HEK293 (cell line): ENCODE measurements at regions not wholly inside any gene's neighbourhood (a gene's known extent, or its start where the extent isn't known, plus 50 kb on each side); places are given as distances from the start of the nearest gene placed in this dataset.

Experiments used
- CTCF ChIA-PET: fragments of 350-600 bp; formaldehyde crosslinking; extraction: SDS; loops from one replicate; lab custom pipeline; 2021; ENCODE audit warnings: antibody characterized with exemption; lab: Yijun Ruan, JAX
- POLR2A ChIA-PET: fragments of 300-600 bp; formaldehyde crosslinking; extraction: SDS; loops from one replicate; lab custom pipeline; 2020; ENCODE audit warnings: antibody characterized with exemption, inconsistent platforms; lab: Yijun Ruan, JAX
- H3K27ac ChIP-seq: fragments of 200-500 bp; sonication (Bioruptor generic); 2 replicates; pipeline ENCODE4 v1.5.1; 2014; ENCODE audit warnings: low read depth, low read length, control low read depth, inconsistent platforms; ENCODE audit errors: extremely low read depth
- H3K36me3 ChIP-seq, 2 experiments: fragments of 200-500 bp in 1 of 2; sonication (Bioruptor generic) in 1 of 2; 1 replicate in 1 of 2; 2 replicates in 1 of 2; pipeline ENCODE4 v1.5.1; 2014 to 2017; ENCODE audit warnings: inconsistent platforms in 2 of 2, low read length in 2 of 2; ENCODE audit not compliant: control insufficient read depth in 2 of 2, insufficient read depth in 1 of 2
- H3K4me1 ChIP-seq: fragments of 200-500 bp; sonication (Bioruptor generic); 2 replicates; pipeline ENCODE4 v1.5.1; 2014; ENCODE audit warnings: mild to moderate bottlenecking, low read length, inconsistent platforms; ENCODE audit not compliant: control insufficient read depth, insufficient read depth
- H3K4me3 ChIP-seq: 2 replicates; pipeline ENCODE4 v1.5.1; 2011; ENCODE audit warnings: low read depth, mild to moderate bottlenecking, control low read depth, low read length, moderate library complexity
- H3K9me3 ChIP-seq: fragments of 200-500 bp; sonication (Bioruptor generic); 2 replicates; pipeline ENCODE4 v1.5.1; 2014; ENCODE audit warnings: low read depth, low read length, inconsistent platforms; ENCODE audit not compliant: control insufficient read depth, insufficient read depth
- HOXA7 ChIP-seq: sonication (generic); formaldehyde crosslinking; IDR thresholded peaks from 2 replicates; pipeline ENCODE4 v1.8.1; 2022; ENCODE audit warnings: missing genetic modification reagents, borderline replicate concordance
- SP3 ChIP-seq: fragments of 450-650 bp; formaldehyde crosslinking; IDR thresholded peaks from 2 replicates; pipeline ENCODE4 v1.5.1; 2016; ENCODE audit warnings: missing biosample characterization, missing genetic modification characterization
- ZFHX2 ChIP-seq: fragments of 450-650 bp; formaldehyde crosslinking; conservative IDR thresholded peaks from 2 replicates; pipeline ENCODE4 v1.5.1; 2016; ENCODE audit warnings: missing biosample characterization, missing genetic modification characterization
- ZNF16 ChIP-seq: fragments of 450-650 bp; formaldehyde crosslinking; IDR thresholded peaks from 2 replicates; pipeline ENCODE4 v1.5.1; 2016; ENCODE audit warnings: low read depth, missing biosample characterization, missing genetic modification characterization
- ZNF214 ChIP-seq: fragments of 450-650 bp; formaldehyde crosslinking; IDR thresholded peaks from 2 replicates; pipeline ENCODE4 v1.5.1; 2017; ENCODE audit warnings: missing biosample characterization, mild to moderate bottlenecking, missing genetic modification characterization, borderline replicate concordance
- ZNF221 ChIP-seq: fragments of 450-650 bp; formaldehyde crosslinking; IDR thresholded peaks from 2 replicates; pipeline ENCODE4 v1.5.1; 2017; ENCODE audit warnings: missing biosample characterization, missing genetic modification characterization, borderline replicate concordance
- ZNF23 ChIP-seq: fragments of 450-650 bp; formaldehyde crosslinking; IDR thresholded peaks from 2 replicates; pipeline ENCODE4 v1.5.1; 2016; ENCODE audit warnings: missing biosample characterization, missing genetic modification characterization, borderline replicate concordance
- ZNF341 ChIP-seq: fragments of 450-650 bp; formaldehyde crosslinking; IDR thresholded peaks from 2 replicates; pipeline ENCODE4; 2016; ENCODE audit warnings: low read depth, missing biosample characterization, missing genetic modification characterization
- ZNF501 ChIP-seq: fragments of 450-650 bp; formaldehyde crosslinking; IDR thresholded peaks from 2 replicates; pipeline ENCODE4 v1.5.1; 2016; ENCODE audit warnings: missing biosample characterization, missing genetic modification characterization
- ZNF544 ChIP-seq: fragments of 450-650 bp; formaldehyde crosslinking; IDR thresholded peaks from 2 replicates; pipeline ENCODE4 v1.5.0; 2017; ENCODE audit warnings: missing biosample characterization, missing genetic modification characterization
- ZNF548 ChIP-seq: fragments of 450-650 bp; formaldehyde crosslinking; IDR thresholded peaks from 2 replicates; pipeline ENCODE4 v1.5.1; 2016; ENCODE audit warnings: missing biosample characterization, missing genetic modification characterization
- ZNF555 ChIP-seq: fragments of 450-650 bp; formaldehyde crosslinking; conservative IDR thresholded peaks from 2 replicates; pipeline ENCODE4 v1.5.1; 2017; ENCODE audit warnings: missing biosample characterization, mild to moderate bottlenecking, missing genetic modification characterization, inconsistent platforms
- ZNF600 ChIP-seq: fragments of 450-650 bp; formaldehyde crosslinking; IDR thresholded peaks from 2 replicates; pipeline ENCODE4 v1.5.1; 2016; ENCODE audit warnings: missing biosample characterization, missing genetic modification characterization
- ZNF76 ChIP-seq: fragments of 450-650 bp; formaldehyde crosslinking; IDR thresholded peaks from 2 replicates; pipeline ENCODE4; 2016; ENCODE audit warnings: low read depth, missing biosample characterization, missing genetic modification characterization, borderline replicate concordance
- TF ChIP-seq, protein P1 (sequence below): fragments of 450-650 bp; formaldehyde crosslinking; IDR thresholded peaks from 2 replicates; pipeline ENCODE4 v1.5.1; 2017; ENCODE audit warnings: missing biosample characterization, missing genetic modification characterization
- TF ChIP-seq, protein P2 (sequence below): fragments of 450-650 bp; formaldehyde crosslinking; IDR thresholded peaks from 2 replicates; pipeline ENCODE4 v1.5.1; 2017; ENCODE audit warnings: missing biosample characterization, mild to moderate bottlenecking, missing genetic modification characterization, moderate library complexity
- TF ChIP-seq, protein P3 (sequence below): sonication (generic); formaldehyde crosslinking; IDR thresholded peaks from 2 replicates; pipeline ENCODE4 v1.8.1; 2022; ENCODE audit warnings: mild to moderate bottlenecking, moderate library complexity, missing genetic modification reagents
- TF ChIP-seq, protein P4 (sequence below): fragments of 450-650 bp; formaldehyde crosslinking; IDR thresholded peaks from 2 replicates; pipeline ENCODE4 v1.5.1; 2016; ENCODE audit warnings: missing biosample characterization, missing genetic modification characterization, low read depth
- TF ChIP-seq, protein P5 (sequence below): fragments of 450-650 bp; formaldehyde crosslinking; IDR thresholded peaks from 2 replicates; pipeline ENCODE4 v1.5.1; 2016; ENCODE audit warnings: missing biosample characterization, missing genetic modification characterization
- TF ChIP-seq, protein P6 (sequence below): fragments of 450-650 bp; formaldehyde crosslinking; IDR thresholded peaks from 2 replicates; pipeline ENCODE4 v1.5.0; 2017; ENCODE audit warnings: missing biosample characterization, missing genetic modification characterization, borderline replicate concordance
- TF ChIP-seq, protein P7 (sequence below): fragments of 450-650 bp; formaldehyde crosslinking; IDR thresholded peaks from 2 replicates; pipeline ENCODE4 v1.5.1; 2017; ENCODE audit warnings: missing biosample characterization, missing genetic modification characterization

DNA sequence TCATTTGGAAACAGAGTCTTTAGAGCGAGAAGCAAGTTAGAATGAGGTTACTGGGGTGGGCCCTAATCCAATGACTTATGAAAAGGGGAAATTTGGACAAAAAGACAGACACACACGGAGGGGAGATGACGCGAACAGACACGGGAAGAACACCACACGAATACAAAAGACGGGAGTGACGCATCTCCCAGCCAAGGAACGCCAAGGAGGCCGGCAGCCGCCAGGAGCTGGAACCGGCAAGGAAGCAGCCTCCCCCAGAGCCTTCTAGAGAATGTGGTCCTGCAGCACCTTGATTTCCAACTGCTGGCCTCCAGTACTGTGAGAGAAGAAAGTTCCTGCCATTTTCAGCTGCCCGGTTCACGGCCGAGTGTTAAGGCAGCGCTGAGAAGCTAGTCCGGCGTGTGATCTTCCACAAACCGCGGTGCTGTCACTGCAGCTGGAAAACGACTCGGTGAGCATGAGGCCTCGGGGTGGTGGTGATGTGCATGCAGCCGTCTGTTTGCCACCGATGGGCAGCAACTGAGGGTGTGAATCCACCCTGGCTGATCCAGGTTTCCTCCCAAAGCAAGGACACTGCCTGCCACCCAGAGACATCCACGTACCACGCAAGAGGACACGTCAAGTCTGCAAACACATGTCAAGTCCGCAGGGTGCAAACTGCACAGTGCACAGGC lies 124.5 kb downstream of the NCOR2 start:
- TF ChIP-seq, protein P1, sequence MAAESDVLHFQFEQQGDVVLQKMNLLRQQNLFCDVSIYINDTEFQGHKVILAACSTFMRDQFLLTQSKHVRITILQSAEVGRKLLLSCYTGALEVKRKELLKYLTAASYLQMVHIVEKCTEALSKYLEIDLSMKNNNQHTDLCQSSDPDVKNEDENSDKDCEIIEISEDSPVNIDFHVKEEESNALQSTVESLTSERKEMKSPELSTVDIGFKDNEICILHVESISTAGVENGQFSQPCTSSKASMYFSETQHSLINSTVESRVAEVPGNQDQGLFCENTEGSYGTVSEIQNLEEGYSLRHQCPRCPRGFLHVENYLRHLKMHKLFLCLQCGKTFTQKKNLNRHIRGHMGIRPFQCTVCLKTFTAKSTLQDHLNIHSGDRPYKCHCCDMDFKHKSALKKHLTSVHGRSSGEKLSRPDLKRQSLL (tag by site-specific recombination) = no peak
- TF ChIP-seq ZNF600 (tag by site-specific recombination) (no peak), SP3 (no peak), ZNF555 (tag by site-specific recombination) (no peak), ZNF548 (tag by site-specific recombination) (no peak), ZNF544 (no peak), ZNF501 (no peak), ZFHX2 (tag by site-specific recombination) (no peak)
- TF ChIP-seq, protein P2, sequence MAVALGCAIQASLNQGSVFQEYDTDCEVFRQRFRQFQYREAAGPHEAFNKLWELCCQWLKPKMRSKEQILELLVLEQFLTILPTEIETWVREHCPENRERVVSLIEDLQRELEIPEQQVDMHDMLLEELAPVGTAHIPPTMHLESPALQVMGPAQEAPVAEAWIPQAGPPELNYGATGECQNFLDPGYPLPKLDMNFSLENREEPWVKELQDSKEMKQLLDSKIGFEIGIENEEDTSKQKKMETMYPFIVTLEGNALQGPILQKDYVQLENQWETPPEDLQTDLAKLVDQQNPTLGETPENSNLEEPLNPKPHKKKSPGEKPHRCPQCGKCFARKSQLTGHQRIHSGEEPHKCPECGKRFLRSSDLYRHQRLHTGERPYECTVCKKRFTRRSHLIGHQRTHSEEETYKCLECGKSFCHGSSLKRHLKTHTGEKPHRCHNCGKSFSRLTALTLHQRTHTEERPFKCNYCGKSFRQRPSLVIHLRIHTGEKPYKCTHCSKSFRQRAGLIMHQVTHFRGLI (tag by site-specific recombination) = no peak
- TF ChIP-seq, protein P3, sequence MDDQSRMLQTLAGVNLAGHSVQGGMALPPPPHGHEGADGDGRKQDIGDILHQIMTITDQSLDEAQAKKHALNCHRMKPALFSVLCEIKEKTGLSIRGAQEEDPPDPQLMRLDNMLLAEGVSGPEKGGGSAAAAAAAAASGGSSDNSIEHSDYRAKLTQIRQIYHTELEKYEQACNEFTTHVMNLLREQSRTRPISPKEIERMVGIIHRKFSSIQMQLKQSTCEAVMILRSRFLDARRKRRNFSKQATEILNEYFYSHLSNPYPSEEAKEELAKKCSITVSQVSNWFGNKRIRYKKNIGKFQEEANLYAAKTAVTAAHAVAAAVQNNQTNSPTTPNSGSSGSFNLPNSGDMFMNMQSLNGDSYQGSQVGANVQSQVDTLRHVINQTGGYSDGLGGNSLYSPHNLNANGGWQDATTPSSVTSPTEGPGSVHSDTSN (CRISPR knock-in tag) = no peak
- TF ChIP-seq, protein P4, sequence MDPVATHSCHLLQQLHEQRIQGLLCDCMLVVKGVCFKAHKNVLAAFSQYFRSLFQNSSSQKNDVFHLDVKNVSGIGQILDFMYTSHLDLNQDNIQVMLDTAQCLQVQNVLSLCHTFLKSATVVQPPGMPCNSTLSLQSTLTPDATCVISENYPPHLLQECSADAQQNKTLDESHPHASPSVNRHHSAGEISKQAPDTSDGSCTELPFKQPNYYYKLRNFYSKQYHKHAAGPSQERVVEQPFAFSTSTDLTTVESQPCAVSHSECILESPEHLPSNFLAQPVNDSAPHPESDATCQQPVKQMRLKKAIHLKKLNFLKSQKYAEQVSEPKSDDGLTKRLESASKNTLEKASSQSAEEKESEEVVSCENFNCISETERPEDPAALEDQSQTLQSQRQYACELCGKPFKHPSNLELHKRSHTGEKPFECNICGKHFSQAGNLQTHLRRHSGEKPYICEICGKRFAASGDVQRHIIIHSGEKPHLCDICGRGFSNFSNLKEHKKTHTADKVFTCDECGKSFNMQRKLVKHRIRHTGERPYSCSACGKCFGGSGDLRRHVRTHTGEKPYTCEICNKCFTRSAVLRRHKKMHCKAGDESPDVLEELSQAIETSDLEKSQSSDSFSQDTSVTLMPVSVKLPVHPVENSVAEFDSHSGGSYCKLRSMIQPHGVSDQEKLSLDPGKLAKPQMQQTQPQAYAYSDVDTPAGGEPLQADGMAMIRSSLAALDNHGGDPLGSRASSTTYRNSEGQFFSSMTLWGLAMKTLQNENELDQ (tag by site-specific recombination) = no peak
- TF ChIP-seq, protein P5, sequence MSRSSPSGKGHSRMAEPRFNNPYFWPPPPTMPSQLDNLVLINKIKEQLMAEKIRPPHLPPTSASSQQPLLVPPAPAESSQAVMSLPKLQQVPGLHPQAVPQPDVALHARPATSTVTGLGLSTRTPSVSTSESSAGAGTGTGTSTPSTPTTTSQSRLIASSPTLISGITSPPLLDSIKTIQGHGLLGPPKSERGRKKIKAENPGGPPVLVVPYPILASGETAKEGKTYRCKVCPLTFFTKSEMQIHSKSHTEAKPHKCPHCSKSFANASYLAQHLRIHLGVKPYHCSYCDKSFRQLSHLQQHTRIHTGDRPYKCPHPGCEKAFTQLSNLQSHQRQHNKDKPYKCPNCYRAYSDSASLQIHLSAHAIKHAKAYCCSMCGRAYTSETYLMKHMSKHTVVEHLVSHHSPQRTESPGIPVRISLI (tag by site-specific recombination) = no peak
- TF ChIP-seq, protein P6, sequence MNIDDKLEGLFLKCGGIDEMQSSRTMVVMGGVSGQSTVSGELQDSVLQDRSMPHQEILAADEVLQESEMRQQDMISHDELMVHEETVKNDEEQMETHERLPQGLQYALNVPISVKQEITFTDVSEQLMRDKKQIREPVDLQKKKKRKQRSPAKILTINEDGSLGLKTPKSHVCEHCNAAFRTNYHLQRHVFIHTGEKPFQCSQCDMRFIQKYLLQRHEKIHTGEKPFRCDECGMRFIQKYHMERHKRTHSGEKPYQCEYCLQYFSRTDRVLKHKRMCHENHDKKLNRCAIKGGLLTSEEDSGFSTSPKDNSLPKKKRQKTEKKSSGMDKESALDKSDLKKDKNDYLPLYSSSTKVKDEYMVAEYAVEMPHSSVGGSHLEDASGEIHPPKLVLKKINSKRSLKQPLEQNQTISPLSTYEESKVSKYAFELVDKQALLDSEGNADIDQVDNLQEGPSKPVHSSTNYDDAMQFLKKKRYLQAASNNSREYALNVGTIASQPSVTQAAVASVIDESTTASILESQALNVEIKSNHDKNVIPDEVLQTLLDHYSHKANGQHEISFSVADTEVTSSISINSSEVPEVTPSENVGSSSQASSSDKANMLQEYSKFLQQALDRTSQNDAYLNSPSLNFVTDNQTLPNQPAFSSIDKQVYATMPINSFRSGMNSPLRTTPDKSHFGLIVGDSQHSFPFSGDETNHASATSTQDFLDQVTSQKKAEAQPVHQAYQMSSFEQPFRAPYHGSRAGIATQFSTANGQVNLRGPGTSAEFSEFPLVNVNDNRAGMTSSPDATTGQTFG (tag by site-specific recombination) = no peak
- H3K4me3 ChIP-seq = no peak overlapping the region
- ChIA-PET POLR2A (no interaction called here), CTCF (interaction anchor here (0.7 kb wide), 1 partner anchor 147 kb away, joined by 3 read pairs; no protein-coding TSS in a partner anchor)
- H3K27ac ChIP-seq = no peak overlapping the region
- no peaks in the 10 kb centered on the region for H3K9me3 ChIP-seq
- H3K4me1 ChIP-seq = no peaks in the 10 kb centered on the region
- peaks cover 3 to 22% of the 10 kb centered on the region in 2 experiments; a peak in 2 of 3 replicates for H3K36me3 ChIP-seq

DNA sequence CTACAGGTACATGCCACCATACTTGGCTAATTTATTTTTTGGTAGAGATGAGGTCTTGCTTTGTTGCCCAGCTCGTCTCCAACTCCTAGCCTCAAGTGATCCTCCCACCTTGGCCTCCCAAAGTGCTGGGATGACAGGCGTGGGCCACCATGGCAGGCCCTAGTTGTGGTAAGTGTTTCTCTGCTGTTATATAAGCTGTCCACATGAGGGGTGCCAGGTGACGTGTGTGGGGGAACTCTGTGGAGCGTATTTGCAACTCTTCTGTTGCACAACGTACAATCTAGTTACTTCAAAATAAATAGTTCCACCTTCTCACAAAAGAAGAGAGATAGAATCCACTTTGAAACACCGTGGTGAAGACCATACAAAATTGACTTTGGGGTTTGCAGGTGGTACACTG lies 125.1 kb downstream of the NCOR2 start:
- Histone ChIP-seq H3K4me1 (no peaks in the 10 kb centered on the region), H3K4me3 (no peak overlapping the region), H3K9me3 (no peaks in the 10 kb centered on the region), H3K36me3 (peaks cover 3 to 22% of the 10 kb centered on the region in 2 experiments; a peak in 2 of 3 replicates), H3K27ac (no peak overlapping the region)
- CTCF ChIA-PET = interaction anchor here (0.7 kb wide), 1 partner anchor 147 kb away, joined by 3 read pairs; no protein-coding TSS in a partner anchor
- POLR2A ChIA-PET = no interaction called here
- no peak for TF ChIP-seq ZNF16 (tag by site-specific recombination)
- no peak for TF ChIP-seq ZNF76 (tag by site-specific recombination)
- TF ChIP-seq ZNF221 (tag by site-specific recombination) = no peak
- TF ChIP-seq, protein P7, sequence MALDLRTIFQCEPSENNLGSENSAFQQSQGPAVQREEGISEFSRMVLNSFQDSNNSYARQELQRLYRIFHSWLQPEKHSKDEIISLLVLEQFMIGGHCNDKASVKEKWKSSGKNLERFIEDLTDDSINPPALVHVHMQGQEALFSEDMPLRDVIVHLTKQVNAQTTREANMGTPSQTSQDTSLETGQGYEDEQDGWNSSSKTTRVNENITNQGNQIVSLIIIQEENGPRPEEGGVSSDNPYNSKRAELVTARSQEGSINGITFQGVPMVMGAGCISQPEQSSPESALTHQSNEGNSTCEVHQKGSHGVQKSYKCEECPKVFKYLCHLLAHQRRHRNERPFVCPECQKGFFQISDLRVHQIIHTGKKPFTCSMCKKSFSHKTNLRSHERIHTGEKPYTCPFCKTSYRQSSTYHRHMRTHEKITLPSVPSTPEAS (tag by site-specific recombination) = no peak
- no peak for TF ChIP-seq ZNF341 (tag by site-specific recombination)
- no peak for TF ChIP-seq ZNF23 (tag by site-specific recombination)
- no peak for TF ChIP-seq HOXA7 (CRISPR knock-in tag)
- TF ChIP-seq ZNF214 (tag by site-specific recombination) = no peak
